ENCODE measurements at regions not wholly inside any gene's neighbourhood (a gene's known extent, or its start where the extent isn't known, plus 50 kb on each side); places are given as distances from the start of the nearest gene placed in this dataset.

GRCh38 chr10:58937423-58937822, 239.0 kb upstream of the PHYHIPL start:
- Histone ChIP-seq H3K9me3 (replicated peaks; ENCODE audit: low read length) (no peaks in the 10 kb centered on the region), H3K27me3 (ENCODE audit: control insufficient read depth, insufficient read depth, low read length) (no peaks in the 10 kb centered on the region), H3K4me3 (ENCODE audit: low read length) (no peak overlapping the region)

GRCh38 chr10:58942724-58943123, 233.7 kb upstream of the PHYHIPL start:
- no peak overlapping the region for H3K4me3 ChIP-seq (ENCODE audit: low read length)
- H3K9me3 ChIP-seq (replicated peaks; ENCODE audit: low read length), result no peaks in the 10 kb centered on the region
- no peak overlapping the region for H3K9ac ChIP-seq (ENCODE audit: low read depth, low read length)
- H3K36me3 ChIP-seq (ENCODE audit: insufficient read depth, low read length), result no peaks in the 10 kb centered on the region
- peaks cover 11% of the 10 kb centered on the region for H3K4me1 ChIP-seq (ENCODE audit: control insufficient read depth, insufficient read depth, low read length)
- no peaks in the 10 kb centered on the region for H3K27me3 ChIP-seq (ENCODE audit: control insufficient read depth, insufficient read depth, low read length)
- H3K4me2 ChIP-seq (ENCODE audit: low read length), result no peak overlapping the region

More at GRCh38 chr10:58937423-58937822, 239.0 kb upstream of the PHYHIPL start:
- no peak overlapping the region for H3K4me2 ChIP-seq (ENCODE audit: low read length)
- no peak overlapping the region for H3K9ac ChIP-seq (ENCODE audit: low read depth, low read length)
- H3K36me3 ChIP-seq (ENCODE audit: insufficient read depth, low read length), result no peaks in the 10 kb centered on the region
- no peaks in the 10 kb centered on the region for H3K4me1 ChIP-seq (ENCODE audit: control insufficient read depth, insufficient read depth, low read length)

DNA sequence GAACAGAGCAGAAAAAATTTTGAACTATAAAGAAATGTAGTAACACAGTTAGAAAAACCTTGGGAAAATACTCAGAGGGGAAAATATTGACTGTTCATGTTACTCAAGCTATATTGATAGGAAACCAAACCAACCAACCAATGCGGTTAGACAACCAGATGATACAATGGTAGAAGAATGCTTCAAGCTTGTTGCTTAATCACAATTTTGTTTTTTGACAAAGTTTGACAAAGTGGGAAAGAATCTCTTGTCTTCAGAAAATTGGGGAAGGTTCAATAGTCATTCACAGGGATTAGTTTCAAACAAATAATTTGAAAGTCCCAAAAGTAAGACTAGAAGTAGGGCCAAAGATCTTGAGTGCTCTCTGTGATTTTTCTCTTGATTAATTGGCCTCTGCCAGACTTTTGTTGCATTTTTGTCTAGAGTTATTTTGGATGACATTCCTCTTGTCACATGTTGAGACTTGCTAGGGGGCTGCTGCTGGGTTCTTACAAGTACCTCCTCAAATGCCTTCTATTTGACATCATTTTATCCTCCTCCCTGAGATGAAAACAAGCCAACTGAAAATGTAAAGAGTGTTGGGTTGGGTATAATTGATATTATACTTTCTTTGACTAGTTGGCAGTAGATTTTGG, 233.1 kb upstream of the PHYHIPL start:
- Histone ChIP-seq H3K9ac (ENCODE audit: low read depth, low read length) (no peak overlapping the region), H3K4me2 (ENCODE audit: low read length) (no peak overlapping the region), H3K4me1 (ENCODE audit: control insufficient read depth, insufficient read depth, low read length) (peaks cover 11% of the 10 kb centered on the region), H3K36me3 (ENCODE audit: insufficient read depth, low read length) (no peaks in the 10 kb centered on the region), H3K4me3 (ENCODE audit: low read length) (no peak overlapping the region), H3K27me3 (ENCODE audit: control insufficient read depth, insufficient read depth, low read length) (no peaks in the 10 kb centered on the region), H3K9me3 (replicated peaks; ENCODE audit: low read length) (no peaks in the 10 kb centered on the region)

DNA sequence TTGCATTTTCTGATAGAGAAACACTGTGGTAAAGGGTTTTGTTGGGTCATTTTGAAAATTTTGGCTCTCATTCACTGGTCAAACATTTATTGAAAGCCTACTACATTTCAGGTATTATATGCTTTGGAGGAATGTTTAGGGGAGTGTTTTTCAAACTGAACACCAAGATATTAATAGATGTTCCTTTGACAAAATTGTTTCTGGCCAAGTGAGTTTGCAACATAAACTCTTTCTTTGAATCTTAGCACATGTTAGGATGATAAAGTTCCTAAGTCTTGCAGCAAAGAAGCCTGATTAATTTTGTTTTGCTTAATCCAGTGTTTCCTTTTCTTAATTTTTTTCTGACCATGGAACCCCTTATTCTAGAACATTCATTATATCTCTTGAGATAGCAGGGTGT, 232.5 kb upstream of the PHYHIPL start:
- Histone ChIP-seq H3K9ac (ENCODE audit: low read depth, low read length) (no peak overlapping the region), H3K4me2 (ENCODE audit: low read length) (no peak overlapping the region)

GRCh38 chr10:58948303-58948702, 228.1 kb upstream of the PHYHIPL start:
- Histone ChIP-seq H3K36me3 (ENCODE audit: insufficient read depth, low read length) (no peaks in the 10 kb centered on the region), H3K4me2 (ENCODE audit: low read length) (no peak overlapping the region), H3K27me3 (ENCODE audit: control insufficient read depth, insufficient read depth, low read length) (no peaks in the 10 kb centered on the region), H3K9ac (ENCODE audit: low read depth, low read length) (no peak overlapping the region), H3K4me1 (ENCODE audit: control insufficient read depth, insufficient read depth, low read length) (peaks cover 30% of the 10 kb centered on the region), H3K4me3 (ENCODE audit: low read length) (no peak overlapping the region), H3K9me3 (replicated peaks; ENCODE audit: low read length) (no peaks in the 10 kb centered on the region)

More for the DNA sequence above, 232.5 kb upstream of the PHYHIPL start:
- Histone ChIP-seq H3K36me3 (ENCODE audit: insufficient read depth, low read length) (no peaks in the 10 kb centered on the region), H3K9me3 (replicated peaks; ENCODE audit: low read length) (no peaks in the 10 kb centered on the region), H3K4me1 (ENCODE audit: control insufficient read depth, insufficient read depth, low read length) (peaks cover 11% of the 10 kb centered on the region), H3K4me3 (ENCODE audit: low read length) (no peak overlapping the region), H3K27me3 (ENCODE audit: control insufficient read depth, insufficient read depth, low read length) (no peaks in the 10 kb centered on the region)

GRCh38 chr10:58950618-58951017, 225.8 kb upstream of the PHYHIPL start:
- H3K4me1 ChIP-seq (ENCODE audit: control insufficient read depth, insufficient read depth, low read length), result peaks cover 24% of the 10 kb centered on the region
- H3K36me3 ChIP-seq (ENCODE audit: insufficient read depth, low read length), result no peaks in the 10 kb centered on the region
- H3K4me2 ChIP-seq (ENCODE audit: low read length), result no peak overlapping the region
- H3K9me3 ChIP-seq (replicated peaks; ENCODE audit: low read length), result no peaks in the 10 kb centered on the region
- no peak overlapping the region for H3K4me3 ChIP-seq (ENCODE audit: low read length)
- no peaks in the 10 kb centered on the region for H3K27me3 ChIP-seq (ENCODE audit: control insufficient read depth, insufficient read depth, low read length)
- no peak overlapping the region for H3K9ac ChIP-seq (ENCODE audit: low read depth, low read length)

GRCh38 chr10:58951087-58951486, 225.4 kb upstream of the PHYHIPL start:
- Histone ChIP-seq H3K27me3 (ENCODE audit: control insufficient read depth, insufficient read depth, low read length) (no peaks in the 10 kb centered on the region), H3K9me3 (replicated peaks; ENCODE audit: low read length) (no peaks in the 10 kb centered on the region), H3K9ac (ENCODE audit: low read depth, low read length) (no peak overlapping the region), H3K4me1 (ENCODE audit: control insufficient read depth, insufficient read depth, low read length) (peaks cover 24% of the 10 kb centered on the region), H3K36me3 (ENCODE audit: insufficient read depth, low read length) (no peaks in the 10 kb centered on the region), H3K4me3 (ENCODE audit: low read length) (no peak overlapping the region), H3K4me2 (ENCODE audit: low read length) (no peak overlapping the region)

GRCh38 chr10:58951746-58952145, 224.7 kb upstream of the PHYHIPL start:
- Histone ChIP-seq H3K36me3 (ENCODE audit: insufficient read depth, low read length) (no peaks in the 10 kb centered on the region), H3K4me2 (ENCODE audit: low read length) (peak overlapping the region; percentile 22), H3K27me3 (ENCODE audit: control insufficient read depth, insufficient read depth, low read length) (no peaks in the 10 kb centered on the region), H3K9ac (ENCODE audit: low read depth, low read length) (no peak overlapping the region), H3K4me3 (ENCODE audit: low read length) (no peak overlapping the region), H3K9me3 (replicated peaks; ENCODE audit: low read length) (no peaks in the 10 kb centered on the region), H3K4me1 (ENCODE audit: control insufficient read depth, insufficient read depth, low read length) (peaks cover 24% of the 10 kb centered on the region)

GRCh38 chr10:58952162-58952601, 224.3 kb upstream of the PHYHIPL start:
- peak overlapping the region; percentile 30 for H3K9ac ChIP-seq (ENCODE audit: low read depth, low read length)
- H3K4me2 ChIP-seq (ENCODE audit: low read length), result peak overlapping the region; percentile 22
- no peak overlapping the region for H3K4me3 ChIP-seq (ENCODE audit: low read length)
- H3K4me1 ChIP-seq (ENCODE audit: control insufficient read depth, insufficient read depth, low read length), result peaks cover 25% of the 10 kb centered on the region
- no peaks in the 10 kb centered on the region for H3K27me3 ChIP-seq (ENCODE audit: control insufficient read depth, insufficient read depth, low read length)
- no peaks in the 10 kb centered on the region for H3K9me3 ChIP-seq (replicated peaks; ENCODE audit: low read length)
- H3K36me3 ChIP-seq (ENCODE audit: insufficient read depth, low read length), result no peaks in the 10 kb centered on the region

- Histone ChIP-seq H3K9me3 (replicated peaks; ENCODE audit: low read length) (no peaks in the 10 kb centered on the region), H3K4me3 (ENCODE audit: low read length) (no peak overlapping the region), H3K36me3 (ENCODE audit: insufficient read depth, low read length) (no peaks in the 10 kb centered on the region), H3K4me1 (ENCODE audit: control insufficient read depth, insufficient read depth, low read length) (peaks cover 27% of the 10 kb centered on the region), H3K9ac (ENCODE audit: low read depth, low read length) (peak overlapping the region; percentile 30), H3K27me3 (ENCODE audit: control insufficient read depth, insufficient read depth, low read length) (no peaks in the 10 kb centered on the region), H3K4me2 (ENCODE audit: low read length) (peak overlapping the region; percentile 22)
Observed at GRCh38 chr10:58952747-58953466, 223.5 kb upstream of the PHYHIPL start.

DNA sequence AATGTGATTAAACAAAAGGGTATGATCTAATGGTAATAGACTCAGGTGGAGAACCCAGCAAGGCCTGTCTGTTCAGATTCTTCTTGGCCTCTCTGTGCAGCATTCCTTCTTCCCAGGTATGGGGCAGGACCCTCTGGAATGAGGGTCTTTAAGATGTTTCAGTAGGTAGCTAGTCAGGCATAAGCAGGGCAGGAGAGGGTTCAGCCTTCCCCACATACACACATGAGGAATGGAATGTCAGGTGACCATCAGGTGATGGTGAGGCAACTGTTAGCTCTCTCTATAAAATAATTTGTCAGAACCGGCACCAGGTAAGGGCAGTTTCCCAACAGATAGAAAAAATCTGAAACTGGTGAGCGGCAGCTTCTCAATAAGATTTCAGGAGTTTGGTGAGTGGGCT, 222.3 kb upstream of the PHYHIPL start:
- no peaks in the 10 kb centered on the region for H3K9me3 ChIP-seq (replicated peaks; ENCODE audit: low read length)
- no peak overlapping the region for H3K4me2 ChIP-seq (ENCODE audit: low read length)
- H3K4me3 ChIP-seq (ENCODE audit: low read length), result no peak overlapping the region
- H3K36me3 ChIP-seq (ENCODE audit: insufficient read depth, low read length), result no peaks in the 10 kb centered on the region
- peaks cover 27% of the 10 kb centered on the region for H3K4me1 ChIP-seq (ENCODE audit: control insufficient read depth, insufficient read depth, low read length)
- H3K27me3 ChIP-seq (ENCODE audit: control insufficient read depth, insufficient read depth, low read length), result no peaks in the 10 kb centered on the region
- no peak overlapping the region for H3K9ac ChIP-seq (ENCODE audit: low read depth, low read length)

DNA sequence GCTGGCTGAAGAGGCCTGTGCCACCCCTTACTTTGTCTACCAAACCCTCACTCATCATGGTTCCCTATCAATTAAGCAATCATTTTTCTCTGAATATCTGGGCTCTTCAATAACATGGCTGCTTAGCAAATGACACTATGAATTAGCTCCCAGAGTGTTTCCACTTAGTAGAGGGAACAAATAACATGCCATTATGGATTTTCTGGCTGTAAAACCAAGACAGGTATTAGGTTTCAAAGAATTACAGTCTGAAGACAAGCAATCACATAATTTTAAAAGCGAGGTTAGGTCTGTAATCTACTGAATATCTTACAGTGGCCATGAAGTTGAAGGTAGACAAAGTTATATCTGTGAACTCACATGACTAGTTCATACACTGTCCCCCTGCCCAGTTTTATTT, 220.8 kb upstream of the PHYHIPL start:
- no peak overlapping the region for H3K4me2 ChIP-seq (ENCODE audit: low read length)
- no peaks in the 10 kb centered on the region for H3K36me3 ChIP-seq (ENCODE audit: insufficient read depth, low read length)
- H3K9ac ChIP-seq (ENCODE audit: low read depth, low read length), result no peak overlapping the region
- H3K4me1 ChIP-seq (ENCODE audit: control insufficient read depth, insufficient read depth, low read length), result peaks cover 22% of the 10 kb centered on the region
- no peaks in the 10 kb centered on the region for H3K27me3 ChIP-seq (ENCODE audit: control insufficient read depth, insufficient read depth, low read length)
- H3K9me3 ChIP-seq (replicated peaks; ENCODE audit: low read length), result no peaks in the 10 kb centered on the region
- no peak overlapping the region for H3K4me3 ChIP-seq (ENCODE audit: low read length)
